Spleen (tissue), 11 donors: ENCODE measurements at regions not wholly inside any gene's neighbourhood (a gene's known extent, or its start where the extent isn't known, plus 50 kb on each side); places are given as distances from the start of the nearest gene placed in this dataset.

Experiments
- DNase-seq: peaks from one replicate; pipeline ENCODE4 v3.0.0-alpha.2; 2020
- H3K27ac ChIP-seq, 8 donors: fragments of 200-600 bp; sonication (generic) in 7 of 8; 1 replicate in 4 of 8; 2 replicates in 4 of 8; pipeline versions ENCODE4 v1.5.0 to v1.8.0; 2016 to 2021; ENCODE audit warnings: inconsistent platforms in 4 of 8, mild to moderate bottlenecking in 4 of 8, moderate library complexity in 1 of 8
- H3K27me3 ChIP-seq, 7 donors: fragments of 200-600 bp; sonication (generic) in 6 of 7; replicated peaks in 1 of 7; 1 replicate in 4 of 7; 2 replicates in 3 of 7; pipeline versions ENCODE4 v1.5.0 to v1.8.0; 2016 to 2021; ENCODE audit warnings: inconsistent platforms in 3 of 7, mild to moderate bottlenecking in 1 of 7
- H3K36me3 ChIP-seq, 6 donors: fragments of 200-600 bp; sonication (generic) in 5 of 6; 1 replicate in 4 of 6; 2 replicates in 2 of 6; pipeline versions ENCODE4 v1.5.0 to v1.8.0; 2016 to 2021; ENCODE audit warnings: inconsistent platforms in 2 of 6
- H3K4me1 ChIP-seq, 6 donors: fragments of 200-600 bp; sonication (generic) in 5 of 6; 1 replicate in 3 of 6; 2 replicates in 3 of 6; pipeline versions ENCODE4 v1.5.0 to v1.8.0; 2016 to 2021; ENCODE audit warnings: inconsistent platforms in 3 of 6
- H3K4me3 ChIP-seq, 8 donors: fragments of 200-600 bp; sonication (generic) in 7 of 8; 1 replicate in 4 of 8; 2 replicates in 4 of 8; pipeline versions ENCODE4 v1.5.0 to v1.8.0; 2016 to 2021; ENCODE audit warnings: inconsistent platforms in 4 of 8, mild to moderate bottlenecking in 4 of 8, moderate library complexity in 2 of 8
- H3K9me3 ChIP-seq, 8 donors: fragments of 200-600 bp; sonication (generic) in 7 of 8; 1 replicate in 4 of 8; 2 replicates in 4 of 8; pipeline versions ENCODE4 v1.5.0 to v1.8.0; 2016 to 2021; ENCODE audit warnings: inconsistent platforms in 4 of 8
- POLR2A ChIP-seq, 3 donors: fragments of 450-650 bp; IDR thresholded peaks; one replicate each; pipeline ENCODE4 v1.5.1; 2017; ENCODE audit warnings: antibody characterized with exemption in 3 of 3, mild to moderate bottlenecking in 1 of 3
- POLR2AphosphoS5 ChIP-seq, 3 donors: sonication (generic); formaldehyde crosslinking; IDR thresholded peaks; one replicate each; pipeline ENCODE4 v1.5.1; 2017; ENCODE audit warnings: antibody characterized with exemption in 3 of 3
- WGBS, 5 donors: extraction: QIAGEN DNeasy Blood & Tissue Kit in 3 of 5; methylation state at CpG; one replicate each; pipeline versions ENCODE4 v1.1.5 to v1.1.7; 2013 to 2018; 5-methylcytosine and 5-hydroxymethylcytosine counted together
- intact Hi-C: fragments of 100-400 bp; cut with DNase I; formaldehyde crosslinking; loops from one replicate; pipeline ENCODE4 v1.15.0; 2023; ENCODE audit warnings: low total_unique reads
- TF ChIP-seq, protein P1 (sequence below), 11 experiments: fragments of 200-600 bp in 7 of 11; fragments of 450-650 bp in 4 of 11; sonication (generic) in 4 of 11; IDR thresholded peaks in 8 of 11; conservative IDR thresholded peaks in 3 of 11; 1 replicate in 7 of 11; 2 replicates in 4 of 11; pipeline versions ENCODE4 v1.4.0 to v1.8.0; 2016 to 2021; ENCODE audit warnings: antibody characterized with exemption in 11 of 11, inconsistent platforms in 4 of 11, mild to moderate bottlenecking in 1 of 11
- donor health status: healthy with polysubstance abuse.
- donor health status: DM: no; HTN: no; CAD: no; lungs with moderate emphysema.
- donor health status: DM: no; HTN: no; CAD: no.
- donor health status: Bipolar disorder and iron deficiency.
- donor health status: healthy.
- donor health status: DM: no; HTN: no; CAD: no.
- donor health status: DM: yes; HTN: yes; CAD: no.

DNA sequence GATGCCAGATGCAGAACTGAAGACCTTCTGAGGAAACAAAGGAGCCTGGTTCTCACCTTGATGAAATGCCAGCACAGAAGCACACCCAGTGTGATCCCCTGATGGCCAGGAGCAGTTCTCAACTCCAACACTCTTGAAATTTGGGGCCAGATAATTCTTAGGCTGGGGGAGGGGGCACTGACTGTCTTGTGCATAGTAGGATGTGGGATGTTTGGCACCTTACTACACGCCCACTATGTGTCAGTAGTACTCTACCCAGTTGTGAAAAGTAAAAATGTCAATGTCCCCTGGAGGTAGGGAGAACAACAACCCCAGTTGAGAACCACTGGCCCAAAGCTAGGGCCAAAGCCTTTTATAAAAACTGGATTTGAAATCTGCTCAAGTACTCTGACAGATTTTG, 398.3 kb upstream of the ARID1B start:
- Histone ChIP-seq H3K27me3 (no peaks in the 10 kb centered on the region), H3K4me3 (no peak overlapping the region), H3K4me1 (no peaks in the 10 kb centered on the region), H3K36me3 (no peaks in the 10 kb centered on the region), H3K9me3 (no peaks in the 10 kb centered on the region), H3K27ac (no peak overlapping the region)
- TF ChIP-seq, protein P1, sequence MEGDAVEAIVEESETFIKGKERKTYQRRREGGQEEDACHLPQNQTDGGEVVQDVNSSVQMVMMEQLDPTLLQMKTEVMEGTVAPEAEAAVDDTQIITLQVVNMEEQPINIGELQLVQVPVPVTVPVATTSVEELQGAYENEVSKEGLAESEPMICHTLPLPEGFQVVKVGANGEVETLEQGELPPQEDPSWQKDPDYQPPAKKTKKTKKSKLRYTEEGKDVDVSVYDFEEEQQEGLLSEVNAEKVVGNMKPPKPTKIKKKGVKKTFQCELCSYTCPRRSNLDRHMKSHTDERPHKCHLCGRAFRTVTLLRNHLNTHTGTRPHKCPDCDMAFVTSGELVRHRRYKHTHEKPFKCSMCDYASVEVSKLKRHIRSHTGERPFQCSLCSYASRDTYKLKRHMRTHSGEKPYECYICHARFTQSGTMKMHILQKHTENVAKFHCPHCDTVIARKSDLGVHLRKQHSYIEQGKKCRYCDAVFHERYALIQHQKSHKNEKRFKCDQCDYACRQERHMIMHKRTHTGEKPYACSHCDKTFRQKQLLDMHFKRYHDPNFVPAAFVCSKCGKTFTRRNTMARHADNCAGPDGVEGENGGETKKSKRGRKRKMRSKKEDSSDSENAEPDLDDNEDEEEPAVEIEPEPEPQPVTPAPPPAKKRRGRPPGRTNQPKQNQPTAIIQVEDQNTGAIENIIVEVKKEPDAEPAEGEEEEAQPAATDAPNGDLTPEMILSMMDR (IDR thresholded peaks at IDR 0.05 in 8 of 11, conservative IDR thresholded peaks at IDR 0.05 in 3 of 11) = no peak
- no peak for TF ChIP-seq POLR2A (IDR thresholded peaks at IDR 0.05)
- no peak for DNase-seq
- intact Hi-C loops = no loop called here
- 64 to 92% (median 86%) methylated on average over 1 of the region's 1 CpG for WGBS, 5 donors

DNA sequence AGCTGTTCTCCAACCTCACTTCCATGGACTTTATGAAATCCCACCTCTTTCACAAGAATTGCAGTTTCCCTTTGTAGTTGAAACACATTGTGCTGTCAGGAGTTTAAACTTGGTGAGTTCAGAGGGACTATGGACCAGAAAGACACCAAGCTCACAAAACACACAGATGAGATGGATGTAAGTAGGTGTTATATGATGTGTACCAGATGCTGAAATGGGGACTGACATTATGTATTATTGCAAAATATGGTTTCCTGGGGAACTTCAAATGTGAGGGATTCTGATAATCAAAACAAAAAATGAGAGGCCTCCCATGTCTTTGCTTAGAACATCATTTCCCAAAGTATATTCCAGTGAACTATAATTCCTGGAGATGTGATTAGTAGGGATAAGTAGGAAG, 401.1 kb upstream of the ARID1B start:
- no peak for DNase-seq
- H3K36me3 ChIP-seq = no peaks in the 10 kb centered on the region
- TF ChIP-seq, protein P1 (IDR thresholded peaks at IDR 0.05 in 8 of 11, conservative IDR thresholded peaks at IDR 0.05 in 3 of 11) = no peak
- TF ChIP-seq POLR2A (IDR thresholded peaks at IDR 0.05) (no peak), POLR2AphosphoS5 (IDR thresholded peaks at IDR 0.05) (no peak)
- H3K4me3 ChIP-seq = no peak overlapping the region
- H3K4me1 ChIP-seq = no peaks in the 10 kb centered on the region
- no peak overlapping the region for H3K27ac ChIP-seq
- intact Hi-C loops = no loop called here
- H3K27me3 ChIP-seq = no peaks in the 10 kb centered on the region
- no peaks in the 10 kb centered on the region for H3K9me3 ChIP-seq

DNA sequence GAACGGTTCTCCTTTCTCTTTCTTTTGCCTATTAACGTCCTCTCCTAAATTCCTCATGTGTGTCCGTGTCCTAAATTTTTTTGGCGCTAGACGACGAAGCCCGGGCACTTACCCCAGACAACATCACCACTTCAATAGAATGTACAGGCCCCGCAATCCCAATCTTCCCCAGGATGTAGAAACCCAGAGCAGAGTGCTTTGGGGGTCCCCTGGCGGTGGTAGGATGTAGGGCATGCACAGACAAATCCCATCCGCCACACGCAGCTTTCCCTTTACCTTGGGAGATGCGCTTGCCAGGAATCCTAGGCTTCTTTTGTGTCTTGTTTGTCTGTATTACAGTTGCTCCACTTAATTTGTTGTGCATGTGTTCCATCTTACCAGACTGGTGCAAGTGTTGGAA, 417.3 kb upstream of the ARID1B start:
- H3K27ac ChIP-seq = no peak overlapping the region
- no peaks in the 10 kb centered on the region for H3K27me3 ChIP-seq
- 93 to 97% (median 96%) methylated on average over 12 of the region's 12 CpGs for WGBS, 5 donors
- peaks cover 0 to 10% (median 0%) of the 10 kb centered on the region in 8 donors for H3K9me3 ChIP-seq
- TF ChIP-seq POLR2AphosphoS5 (IDR thresholded peaks at IDR 0.05) = no peak
- TF ChIP-seq, protein P1 (IDR thresholded peaks at IDR 0.05 in 8 of 11, conservative IDR thresholded peaks at IDR 0.05 in 3 of 11) = no peak
- no peak for TF ChIP-seq POLR2A (IDR thresholded peaks at IDR 0.05)
- H3K36me3 ChIP-seq = no peaks in the 10 kb centered on the region
- intact Hi-C loops = no loop called here
- no peaks in the 10 kb centered on the region for H3K4me1 ChIP-seq
- no peak for DNase-seq
- no peak overlapping the region for H3K4me3 ChIP-seq

DNA sequence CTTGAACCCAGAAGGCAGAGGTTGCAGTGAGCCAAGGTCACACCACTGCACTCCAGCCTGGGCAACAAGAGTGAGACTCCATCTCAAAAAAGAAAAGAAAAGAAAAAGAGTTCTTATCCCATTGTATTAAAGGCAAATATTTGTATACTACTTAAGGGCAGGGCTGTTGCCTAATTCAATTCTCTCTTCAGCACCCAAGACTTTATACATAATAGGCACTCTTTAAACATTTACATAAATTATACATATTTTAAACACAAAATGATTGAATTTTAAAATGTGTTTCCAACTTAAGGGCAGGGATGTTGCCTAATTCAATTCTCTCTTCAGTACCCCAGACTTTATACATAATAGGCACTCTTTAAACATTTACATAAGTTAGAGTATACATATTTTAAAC, 424.3 kb upstream of the ARID1B start:
- Histone ChIP-seq H3K4me1 (peaks cover 0 to 5% (median 0%) of the 10 kb centered on the region in 6 donors), H3K36me3 (no peaks in the 10 kb centered on the region), H3K9me3 (peaks cover 0 to 10% (median 0%) of the 10 kb centered on the region in 8 donors), H3K27ac (no peak overlapping the region), H3K4me3 (no peak overlapping the region), H3K27me3 (no peaks in the 10 kb centered on the region)
- TF ChIP-seq POLR2A (IDR thresholded peaks at IDR 0.05) = no peak
- TF ChIP-seq, protein P1 (IDR thresholded peaks at IDR 0.05 in 8 of 11, conservative IDR thresholded peaks at IDR 0.05 in 3 of 11) = no peak
- TF ChIP-seq POLR2AphosphoS5 (IDR thresholded peaks at IDR 0.05) = no peak
- DNase-seq = no peak
- intact Hi-C loops = no loop called here
